GM10266 (cell line): ENCODE measurements at regions not wholly inside any gene's neighbourhood (a gene's known extent, or its start where the extent isn't known, plus 50 kb on each side); places are given as distances from the start of the nearest gene placed in this dataset.

Experiments used
- DNase-seq: peaks from one replicate; pipeline ENCODE4 v3.0.0; 2012; ENCODE audit errors: extremely low spot score
- TF ChIP-seq, protein P1 (sequence below): IDR thresholded peaks from 2 replicates; pipeline ENCODE4 v1.5.1; 2012; ENCODE audit warnings: mild to moderate bottlenecking, low read depth; ENCODE audit not compliant: control insufficient read depth, insufficient read depth; ENCODE audit errors: missing control alignments

DNA sequence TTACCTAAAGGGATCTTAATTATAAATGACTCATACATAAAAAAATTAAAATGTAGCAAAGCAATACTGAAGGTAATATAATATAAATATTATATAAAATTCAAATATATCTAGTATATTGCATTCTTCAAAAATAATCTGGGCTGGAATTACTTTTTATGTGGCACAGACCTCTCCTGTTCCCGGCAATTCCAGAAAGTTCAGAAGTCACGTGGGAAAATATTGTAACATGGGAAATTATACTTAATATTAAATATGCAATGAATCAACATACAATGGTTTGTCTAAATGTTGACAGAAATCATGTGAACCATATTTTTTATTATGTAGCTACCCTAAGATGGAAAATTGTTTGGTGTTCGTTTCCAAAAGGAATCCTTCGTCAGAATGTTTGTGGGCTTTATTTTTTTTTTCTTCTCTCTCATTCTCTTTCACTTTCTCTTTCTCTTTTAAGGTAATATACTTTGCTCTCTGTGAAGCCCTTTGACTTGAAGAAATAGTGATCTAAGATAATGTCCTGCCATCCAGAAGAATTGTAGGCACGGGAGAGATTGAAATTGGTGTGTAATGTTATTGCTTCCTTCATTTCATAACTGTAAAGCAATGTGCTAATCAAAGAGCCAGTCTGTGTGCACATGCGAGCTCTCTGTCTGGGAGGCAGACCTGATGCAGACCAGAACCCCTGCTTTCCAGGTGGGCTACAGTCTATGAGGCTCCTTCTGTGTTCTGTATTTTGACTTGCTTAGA lies 559.4 kb downstream of the NR2F2 start:
- no peak for DNase-seq
- TF ChIP-seq, protein P1, sequence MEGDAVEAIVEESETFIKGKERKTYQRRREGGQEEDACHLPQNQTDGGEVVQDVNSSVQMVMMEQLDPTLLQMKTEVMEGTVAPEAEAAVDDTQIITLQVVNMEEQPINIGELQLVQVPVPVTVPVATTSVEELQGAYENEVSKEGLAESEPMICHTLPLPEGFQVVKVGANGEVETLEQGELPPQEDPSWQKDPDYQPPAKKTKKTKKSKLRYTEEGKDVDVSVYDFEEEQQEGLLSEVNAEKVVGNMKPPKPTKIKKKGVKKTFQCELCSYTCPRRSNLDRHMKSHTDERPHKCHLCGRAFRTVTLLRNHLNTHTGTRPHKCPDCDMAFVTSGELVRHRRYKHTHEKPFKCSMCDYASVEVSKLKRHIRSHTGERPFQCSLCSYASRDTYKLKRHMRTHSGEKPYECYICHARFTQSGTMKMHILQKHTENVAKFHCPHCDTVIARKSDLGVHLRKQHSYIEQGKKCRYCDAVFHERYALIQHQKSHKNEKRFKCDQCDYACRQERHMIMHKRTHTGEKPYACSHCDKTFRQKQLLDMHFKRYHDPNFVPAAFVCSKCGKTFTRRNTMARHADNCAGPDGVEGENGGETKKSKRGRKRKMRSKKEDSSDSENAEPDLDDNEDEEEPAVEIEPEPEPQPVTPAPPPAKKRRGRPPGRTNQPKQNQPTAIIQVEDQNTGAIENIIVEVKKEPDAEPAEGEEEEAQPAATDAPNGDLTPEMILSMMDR, result no peak

DNA sequence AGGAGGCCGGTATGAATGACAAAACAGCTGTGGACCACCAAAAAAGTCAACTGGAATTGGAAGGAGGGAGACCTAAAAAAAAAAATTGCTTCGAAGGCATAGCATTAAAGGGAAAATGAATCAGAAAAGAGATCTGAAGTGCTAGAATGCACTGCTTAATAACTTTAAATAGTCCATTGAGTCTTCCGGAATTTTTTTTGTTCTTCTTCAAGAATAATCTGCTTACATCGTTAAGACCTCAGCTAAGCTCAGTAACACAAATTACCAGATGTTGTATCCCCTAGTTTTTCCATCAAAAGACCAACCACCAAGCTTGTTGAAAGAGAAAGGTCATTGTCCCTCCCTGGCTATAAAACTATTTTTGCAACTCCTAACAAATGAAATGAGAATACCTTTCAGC lies 560.5 kb downstream of the NR2F2 start:
- DNase-seq, result no peak
- TF ChIP-seq, protein P1, result no peak

DNA sequence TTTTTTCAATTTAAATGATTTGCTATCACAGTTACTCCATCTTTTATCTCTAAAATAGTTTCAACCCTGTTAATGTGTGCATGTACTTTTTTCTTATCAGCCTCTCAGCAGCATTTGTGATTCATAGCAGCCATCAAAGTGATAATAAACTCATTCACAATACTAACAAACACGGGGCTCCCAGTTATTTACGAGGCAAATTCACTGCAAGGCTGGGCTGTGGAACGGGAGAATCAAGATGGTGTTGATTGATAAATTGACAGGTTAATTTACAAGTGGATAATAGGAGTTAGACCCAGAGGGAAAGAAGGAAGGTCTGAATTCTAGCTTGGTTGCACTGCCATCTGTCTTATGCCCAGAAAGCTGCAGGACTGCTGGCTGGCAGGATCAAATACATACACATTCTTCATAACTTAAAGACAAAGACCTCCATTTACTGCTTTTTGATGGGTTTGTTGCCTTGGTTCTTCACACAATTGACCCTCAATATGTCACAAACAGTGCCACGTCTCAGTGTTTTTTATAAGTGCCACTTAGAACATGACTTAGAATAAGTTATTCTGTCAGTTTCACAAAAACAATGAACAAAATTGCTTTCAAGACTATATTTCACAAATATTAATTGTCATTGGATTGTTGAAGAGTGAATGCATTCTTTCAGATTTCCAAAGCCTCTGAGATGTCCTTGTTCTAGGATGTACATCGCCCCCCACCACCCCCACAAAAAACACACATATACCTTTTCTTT lies 562.8 kb downstream of the NR2F2 start:
- peak; percentile 20 for DNase-seq
- TF ChIP-seq, protein P1, result peak; percentile 51

DNA sequence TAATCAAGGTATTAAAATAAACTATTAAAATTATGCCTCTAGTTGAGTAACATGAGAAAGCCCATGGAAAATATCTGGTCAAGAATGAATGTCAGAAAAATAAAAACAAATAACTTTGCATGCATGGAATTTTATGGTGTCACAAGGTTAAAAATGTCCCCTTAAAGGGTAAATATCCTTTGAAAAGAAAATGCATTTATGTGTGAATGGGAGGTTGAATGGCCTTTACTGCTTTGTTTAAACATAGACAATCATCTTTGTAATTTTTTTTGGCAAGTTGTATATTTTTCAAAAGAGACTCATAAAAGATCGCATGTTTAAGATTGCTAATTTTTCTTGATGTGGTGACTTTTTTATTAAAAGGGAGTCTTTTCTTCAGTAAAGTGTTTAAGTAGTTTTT lies 564.2 kb downstream of the NR2F2 start:
- TF ChIP-seq, protein P1, result no peak
- DNase-seq, result no peak

- TF ChIP-seq, protein P1, result no peak
- DNase-seq, result no peak
These were observed 566.3 kb downstream of the NR2F2 start for GRCh38 chr15:96896766-96897165.

DNA sequence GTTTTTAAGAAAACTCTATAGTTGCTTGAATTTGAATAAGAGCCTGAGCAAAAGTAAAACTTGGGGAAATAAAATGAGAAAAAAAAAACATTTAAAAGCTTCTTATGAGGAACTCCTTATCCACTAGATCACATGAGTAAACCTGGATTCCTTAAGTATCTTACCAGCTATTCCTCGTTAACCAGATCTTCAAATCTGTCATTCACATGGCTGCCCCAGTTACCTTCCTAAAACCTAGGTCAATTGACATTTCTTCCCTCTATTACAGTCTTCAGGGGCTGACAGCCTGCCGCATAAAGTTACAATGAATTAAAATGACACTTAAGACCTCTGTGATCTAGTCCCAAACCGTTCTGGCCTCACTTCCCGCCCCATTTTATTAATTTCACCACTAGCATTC lies 583.6 kb downstream of the NR2F2 start:
- TF ChIP-seq, protein P1, result no peak
- no peak for DNase-seq

GRCh38 chr15:96916750-96917149 lies 586.2 kb downstream of the NR2F2 start:
- DNase-seq, result no peak
- TF ChIP-seq, protein P1, result no peak
